ENCODE measurements at regions not wholly inside any gene's neighbourhood (a gene's known extent, or its start where the extent isn't known, plus 50 kb on each side); places are given as distances from the start of the nearest gene placed in this dataset.

DNA sequence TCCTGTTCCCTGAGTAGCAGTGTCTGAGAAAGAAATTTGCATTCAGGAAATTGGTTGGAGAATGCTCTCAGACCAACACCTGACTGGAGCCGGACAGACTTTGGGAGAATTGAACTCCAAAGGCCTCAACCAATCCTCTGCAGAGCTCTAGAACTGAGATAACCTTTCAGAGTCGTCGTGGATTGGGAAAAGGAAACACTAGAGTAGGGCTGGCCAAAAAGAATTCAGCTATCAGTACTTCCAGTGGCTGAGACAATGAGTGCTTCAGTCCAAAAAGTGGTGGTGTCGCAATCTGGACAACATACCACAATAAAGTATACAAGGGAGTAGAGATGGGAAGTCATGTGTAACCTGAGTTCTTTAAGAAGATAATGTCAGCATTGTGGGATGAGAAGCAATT lies 377.1 kb downstream of the SLC16A7 start:
- TF ChIP-seq SP2 (IDR thresholded peaks at IDR 0.05; ENCODE audit: low read length) (no peak), TEAD4 (IDR thresholded peaks at IDR 0.05; ENCODE audit: low read depth, low read length) (no peak), YY1 (IDR thresholded peaks at IDR 0.05; ENCODE audit: low read depth, low read length) (no peak), RAD21 (IDR thresholded peaks at IDR 0.05 in 1 of 2, conservative IDR thresholded peaks at IDR 0.05 in 1 of 2; ENCODE audit: low read depth in 2 of 2, low read length in 2 of 2) (no peak), TAF1 (IDR thresholded peaks at IDR 0.05; ENCODE audit: low read depth, low read length) (no peak), CHD1 (IDR thresholded peaks at IDR 0.05; ENCODE audit: low read depth, low read length) (no peak), KDM1A (IDR thresholded peaks at IDR 0.05; ENCODE audit: borderline replicate concordance, low read length) (no peak), RFX5 (IDR thresholded peaks at IDR 0.05; ENCODE audit: borderline replicate concordance, low read depth, low read length) (no peak), TAF7 (optimal IDR thresholded peaks at IDR 0.05; ENCODE audit: borderline replicate concordance, low read depth, low read length) (no peak), CEBPB (IDR thresholded peaks at IDR 0.05; ENCODE audit: low read depth, low read length) (no peak), KDM4A (IDR thresholded peaks at IDR 0.05; ENCODE audit: low read depth, low read length, severe bottlenecking) (no peak), SIRT6 (IDR thresholded peaks at IDR 0.05; ENCODE audit: low read length) (no peak)
- TF ChIP-seq, protein P1, sequence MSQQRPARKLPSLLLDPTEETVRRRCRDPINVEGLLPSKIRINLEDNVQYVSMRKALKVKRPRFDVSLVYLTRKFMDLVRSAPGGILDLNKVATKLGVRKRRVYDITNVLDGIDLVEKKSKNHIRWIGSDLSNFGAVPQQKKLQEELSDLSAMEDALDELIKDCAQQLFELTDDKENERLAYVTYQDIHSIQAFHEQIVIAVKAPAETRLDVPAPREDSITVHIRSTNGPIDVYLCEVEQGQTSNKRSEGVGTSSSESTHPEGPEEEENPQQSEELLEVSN (IDR thresholded peaks at IDR 0.05) = no peak
- Histone ChIP-seq H3K23me2 (ENCODE audit: low read depth, low read length) (no peaks in the 10 kb centered on the region), H3K56ac (replicated peaks; ENCODE audit: insufficient read length, low read depth, low read length) (no peak overlapping the region), H4K8ac (ENCODE audit: extremely low read depth, insufficient read depth, low read length) (no peak overlapping the region), H3K79me2 (ENCODE audit: control insufficient read depth in 1 of 2, insufficient read depth in 2 of 2, low read length in 2 of 2) (no peaks in the 10 kb centered on the region), H3K9me3 (ENCODE audit: insufficient read depth in 2 of 2, low read depth in 1 of 2, low read length in 1 of 2) (0 out of 4 replicates have a peak, but pooled peaks cover 0 to under 1% of the 10 kb centered on the region in 2 experiments), H2BK20ac (ENCODE audit: low read length) (no peak overlapping the region), H3K27me3 (replicated peaks in 1 of 4; ENCODE audit: control insufficient read depth in 3 of 4, extremely low read depth in 1 of 4, insufficient read depth in 3 of 4, low read length in 3 of 4) (no peaks in the 10 kb centered on the region), H2BK15ac (ENCODE audit: low read length) (no peak overlapping the region), H3K4me3 (ENCODE audit: extremely low read depth in 1 of 4, insufficient read depth in 2 of 4, low read depth in 3 of 4, low read length in 4 of 4) (no peak overlapping the region), H2BK5ac (ENCODE audit: low read depth, low read length) (no peak overlapping the region), H2AK5ac (ENCODE audit: low read depth, low read length) (no peak overlapping the region), H3K23ac (ENCODE audit: insufficient read length) (no peak overlapping the region), H3K9ac (replicated peaks in 1 of 4; ENCODE audit: extremely low read depth in 1 of 4, low read depth in 3 of 4, low read length in 3 of 4) (no peak overlapping the region), H3K4me2 (ENCODE audit: insufficient read depth in 1 of 2, low read depth in 2 of 2, low read length in 2 of 2) (no peak overlapping the region), H2AFZ (ENCODE audit: low read length) (peak overlapping the region; percentile 20), H2BK12ac (ENCODE audit: low read depth, low read length) (no peak overlapping the region), H3K36me3 (ENCODE audit: control insufficient read depth in 2 of 4, insufficient read depth in 4 of 4, low read length in 3 of 4) (no peaks in the 10 kb centered on the region), H3K18ac (ENCODE audit: extremely low read depth, low read length) (no peak overlapping the region), H4K20me1 (replicated peaks in 1 of 2; ENCODE audit: control insufficient read depth in 1 of 2, insufficient read depth in 2 of 2, low read length in 2 of 2) (no peaks in the 10 kb centered on the region), H3K4ac (replicated peaks; ENCODE audit: insufficient read length, low read depth, low read length) (no peak overlapping the region), H3K27ac (ENCODE audit: low read depth, low read length) (no peak overlapping the region), H3K14ac (ENCODE audit: insufficient read length) (no peak overlapping the region), H3K4me1 (replicated peaks in 1 of 4; ENCODE audit: control insufficient read depth in 3 of 4, insufficient read depth in 4 of 4, low read length in 3 of 4) (no peaks in the 10 kb centered on the region), H4K91ac (replicated peaks; ENCODE audit: insufficient read length, low read length) (no peak overlapping the region), H3K79me1 (ENCODE audit: low read depth, low read length) (no peaks in the 10 kb centered on the region), H4K5ac (ENCODE audit: insufficient read length, low read depth, low read length) (no peak overlapping the region), H2BK120ac (replicated peaks; ENCODE audit: low read depth, low read length) (no peak overlapping the region)
- FAIRE-seq (no peak), DNase-seq (ENCODE audit: low read depth in 1 of 2, low spot score in 2 of 2) (no peak)
- ChIA-PET POLR2A (ENCODE audit: partially characterized antibody) (no interaction called here), CTCF (ENCODE audit: partially characterized antibody) (no interaction called here)
- WGBS, 2 experiments (ENCODE audit: extremely low coverage in 1 of 2, insufficient coverage in 1 of 2, insufficient read length in 1 of 2, insufficient replicate concordance in 2 of 2, low coverage in 1 of 2, low lambda C conversion rate in 2 of 2, missing lambda C conversion rate in 1 of 2) = 88% methylated on average over 4 of the region's 4 CpGs; no CpG with 5 or more reads in 1 of the 2 experiments
